ENCODE measurements at regions not wholly inside any gene's neighbourhood (a gene's known extent, or its start where the extent isn't known, plus 50 kb on each side); places are given as distances from the start of the nearest gene placed in this dataset.
"Not testable (repeated sequence)": the region's sequence is repeated elsewhere in the genome, so short reads cannot be mapped to it uniquely, and the experiment has no call there.

- DNase-seq: no peak
These were observed 112.0 kb upstream of the SLC38A2 start for GRCh38 chr12:46484396-46485061.

- no peak for DNase-seq
These were observed 111.2 kb upstream of the SLC38A2 start for GRCh38 chr12:46483572-46484395.

- no peak for DNase-seq
These were observed 108.2 kb upstream of the SLC38A2 start for GRCh38 chr12:46480724-46481123.

- no peak for DNase-seq
These were observed 107.7 kb upstream of the SLC38A2 start for GRCh38 chr12:46480316-46480715.

- no peak for DNase-seq
These were observed 105.5 kb upstream of the SLC38A2 start for GRCh38 chr12:46478123-46478522.

- DNase-seq: no peak
These were observed 105.0 kb upstream of the SLC38A2 start for GRCh38 chr12:46477541-46477940.

- no peak for DNase-seq
These were observed 103.5 kb upstream of the SLC38A2 start for GRCh38 chr12:46475972-46476645.

- DNase-seq: not testable (repeated sequence)
These were observed 101.8 kb upstream of the SLC38A2 start for GRCh38 chr12:46474385-46474784.

- peak; percentile 40 for DNase-seq
These were observed 101.2 kb upstream of the SLC38A2 start for GRCh38 chr12:46473634-46474329.

- no peak for DNase-seq
These were observed 100.5 kb upstream of the SLC38A2 start for GRCh38 chr12:46472893-46473633.

- no peak for DNase-seq
These were observed 99.7 kb upstream of the SLC38A2 start for GRCh38 chr12:46472144-46472705.

GRCh38 chr12:46471404-46471803 is 98.8 kb upstream of the SLC38A2 start:
- no peak for DNase-seq

- no peak for DNase-seq
These were observed 98.4 kb upstream of the SLC38A2 start for GRCh38 chr12:46470975-46471374.

GRCh38 chr12:46470036-46470627 is 97.6 kb upstream of the SLC38A2 start:
- DNase-seq: peak; percentile 47

- DNase-seq: no peak
These were observed 96.2 kb upstream of the SLC38A2 start for GRCh38 chr12:46468813-46469212.

GRCh38 chr12:46468160-46468559 is 95.6 kb upstream of the SLC38A2 start:
- no peak for DNase-seq

GRCh38 chr12:46465307-46465706 is 92.7 kb upstream of the SLC38A2 start:
- no peak for DNase-seq

GRCh38 chr12:46464863-46465262 is 92.3 kb upstream of the SLC38A2 start:
- DNase-seq: no peak

- no peak for DNase-seq
These were observed 90.2 kb upstream of the SLC38A2 start for GRCh38 chr12:46462641-46463355.

GRCh38 chr12:46461907-46462640 is 89.5 kb upstream of the SLC38A2 start:
- no peak for DNase-seq

Data from activated CD4-positive, alpha-beta T cell treated with anti-CD3 and anti-CD28 coated beads, Interleukin-10, Interleukin-2, amounts not matched to agents 100 ng/mL and 50 ng/mL, durations not matched to agents 16 hours and 8 hours (primary cell).